ENCODE measurements at regions not wholly inside any gene's neighbourhood (a gene's known extent, or its start where the extent isn't known, plus 50 kb on each side); places are given as distances from the start of the nearest gene placed in this dataset.

DNA sequence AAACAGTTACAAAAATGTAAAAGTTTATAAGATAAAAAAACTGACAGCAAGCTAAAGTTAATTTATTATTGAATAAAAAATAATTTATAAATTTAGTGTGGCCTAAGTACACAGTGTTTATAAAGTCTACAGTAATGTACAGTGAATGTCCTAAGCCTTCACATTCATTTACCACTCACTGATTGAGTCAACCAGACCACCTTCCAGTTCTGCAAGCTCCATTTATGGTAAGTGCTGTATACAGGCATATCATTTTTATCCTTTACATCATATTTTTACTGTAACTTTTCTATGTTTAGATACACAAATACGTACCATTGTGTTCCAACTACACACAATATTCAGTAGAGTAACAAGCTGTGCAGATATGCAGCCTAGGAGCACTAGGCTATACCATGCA, 184.2 kb upstream of the LRATD1 start:
- TF ChIP-seq ZNF274 (IDR thresholded peaks at IDR 0.05; ENCODE audit: low read depth, low read length) (no peak), SUZ12 (IDR thresholded peaks at IDR 0.05; ENCODE audit: extremely low read depth, insufficient read depth, insufficient read length) (no peak), YY1 (IDR thresholded peaks at IDR 0.05; ENCODE audit: insufficient read depth, insufficient read length) (no peak)
- no peak overlapping the region for H3K4me3 ChIP-seq (ENCODE audit: insufficient read length, low read depth)
- H3K9ac ChIP-seq (ENCODE audit: insufficient read length, low read depth) = no peak overlapping the region
- no peaks in the 10 kb centered on the region for H3K4me1 ChIP-seq (ENCODE audit: insufficient read depth, insufficient read length)
- no peaks in the 10 kb centered on the region for H3K36me3 ChIP-seq (ENCODE audit: insufficient read depth, insufficient read length, low read length)
- no peak for DNase-seq (ENCODE audit: low read depth, low spot score)
- no peaks in the 10 kb centered on the region for H3K27me3 ChIP-seq (ENCODE audit: insufficient read depth, insufficient read length)
- peaks cover 16% of the 10 kb centered on the region for H3K9me3 ChIP-seq (ENCODE audit: insufficient read depth, low read length)

DNA sequence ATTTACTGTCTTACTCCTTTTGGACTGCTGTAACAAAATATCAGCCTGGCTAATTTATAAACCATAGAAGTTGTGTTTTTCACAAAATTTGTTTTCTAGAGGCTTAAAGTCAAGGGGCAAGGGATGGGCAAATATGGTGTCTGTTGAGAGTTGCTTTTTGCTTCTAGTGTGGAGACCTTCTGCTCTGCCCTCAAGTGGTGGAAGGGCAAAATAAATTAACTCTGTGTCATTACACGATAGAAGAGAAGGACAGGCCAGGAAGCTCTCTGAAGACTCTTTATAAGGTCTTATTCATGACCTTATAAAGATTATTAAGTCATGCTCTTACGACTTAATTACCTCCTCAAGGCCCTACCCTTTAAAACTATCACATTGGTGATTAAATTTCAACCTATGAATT, 181.2 kb upstream of the LRATD1 start:
- no peak for TF ChIP-seq YY1 (IDR thresholded peaks at IDR 0.05; ENCODE audit: insufficient read depth, insufficient read length)
- TF ChIP-seq SUZ12 (IDR thresholded peaks at IDR 0.05; ENCODE audit: extremely low read depth, insufficient read depth, insufficient read length) = no peak
- TF ChIP-seq ZNF274 (IDR thresholded peaks at IDR 0.05; ENCODE audit: low read depth, low read length) = no peak
- Histone ChIP-seq H3K27me3 (ENCODE audit: insufficient read depth, insufficient read length) (no peaks in the 10 kb centered on the region), H3K9me3 (ENCODE audit: insufficient read depth, low read length) (peaks cover 2% of the 10 kb centered on the region; the same call in 1 of the 2 replicates), H3K9ac (ENCODE audit: insufficient read length, low read depth) (no peak overlapping the region), H3K4me1 (ENCODE audit: insufficient read depth, insufficient read length) (no peaks in the 10 kb centered on the region), H3K36me3 (ENCODE audit: insufficient read depth, insufficient read length, low read length) (no peaks in the 10 kb centered on the region), H3K4me3 (ENCODE audit: insufficient read length, low read depth) (no peak overlapping the region)
- no peak for DNase-seq (ENCODE audit: low read depth, low spot score)

DNA sequence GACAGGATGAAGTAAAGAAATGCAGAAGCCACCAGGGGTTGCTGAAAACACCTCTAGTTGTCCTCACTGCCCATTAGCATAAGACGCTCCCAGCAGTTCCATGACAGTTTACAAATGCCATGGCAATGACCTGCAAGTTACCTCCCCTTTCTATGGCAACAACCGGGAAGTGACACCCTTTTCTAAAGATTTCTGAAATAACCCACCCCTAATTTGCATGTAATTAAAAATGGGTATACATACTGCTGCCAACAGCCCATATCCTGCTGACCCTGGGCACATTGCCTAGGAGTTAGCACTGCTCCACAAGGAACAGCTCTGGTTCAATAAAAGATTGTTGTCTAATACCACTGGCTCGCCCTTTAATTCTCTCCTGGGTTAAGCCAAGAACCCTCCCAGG, 178.3 kb upstream of the LRATD1 start:
- TF ChIP-seq SUZ12 (IDR thresholded peaks at IDR 0.05; ENCODE audit: extremely low read depth, insufficient read depth, insufficient read length) = no peak
- no peak for TF ChIP-seq YY1 (IDR thresholded peaks at IDR 0.05; ENCODE audit: insufficient read depth, insufficient read length)
- TF ChIP-seq ZNF274 (IDR thresholded peaks at IDR 0.05; ENCODE audit: low read depth, low read length) = no peak
- H3K4me1 ChIP-seq (ENCODE audit: insufficient read depth, insufficient read length) = no peaks in the 10 kb centered on the region
- peaks cover 23% of the 10 kb centered on the region for H3K9me3 ChIP-seq (ENCODE audit: insufficient read depth, low read length)
- no peak overlapping the region for H3K4me3 ChIP-seq (ENCODE audit: insufficient read length, low read depth)
- no peak overlapping the region for H3K9ac ChIP-seq (ENCODE audit: insufficient read length, low read depth)
- DNase-seq (ENCODE audit: low read depth, low spot score) = no peak
- no peaks in the 10 kb centered on the region for H3K27me3 ChIP-seq (ENCODE audit: insufficient read depth, insufficient read length)
- H3K36me3 ChIP-seq (ENCODE audit: insufficient read depth, insufficient read length, low read length) = no peaks in the 10 kb centered on the region

DNA sequence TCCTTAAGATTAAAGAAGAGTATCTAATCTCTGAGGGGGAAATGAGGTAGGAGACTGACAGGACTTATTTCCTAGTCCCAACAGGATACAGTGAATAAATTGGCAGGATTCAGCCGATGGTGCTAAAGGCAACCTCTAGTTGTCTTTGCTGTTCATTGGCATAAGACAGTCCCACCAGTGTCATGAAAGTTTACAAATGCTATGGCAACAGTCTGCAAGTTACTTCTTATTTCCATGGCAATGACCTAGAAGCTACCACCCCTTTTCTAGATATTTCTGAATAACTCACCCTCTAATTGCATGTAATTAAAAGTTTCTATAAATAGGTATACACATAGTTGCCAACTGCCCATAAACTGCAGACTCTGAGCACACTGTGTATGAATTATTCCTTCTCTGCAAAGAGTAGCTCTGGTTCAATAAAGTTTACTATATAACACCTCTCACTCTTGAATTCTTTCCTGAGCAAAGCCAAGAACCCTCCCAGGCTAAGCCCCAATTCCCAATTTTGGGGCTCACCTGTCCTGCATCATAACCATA, 172.7 kb upstream of the LRATD1 start:
- TF ChIP-seq SUZ12 (IDR thresholded peaks at IDR 0.05; ENCODE audit: extremely low read depth, insufficient read depth, insufficient read length) = no peak
- TF ChIP-seq ZNF274 (IDR thresholded peaks at IDR 0.05; ENCODE audit: low read depth, low read length) = no peak
- no peak for TF ChIP-seq YY1 (IDR thresholded peaks at IDR 0.05; ENCODE audit: insufficient read depth, insufficient read length)
- no peaks in the 10 kb centered on the region for H3K36me3 ChIP-seq (ENCODE audit: insufficient read depth, insufficient read length, low read length)
- peaks cover 29% of the 10 kb centered on the region for H3K9me3 ChIP-seq (ENCODE audit: insufficient read depth, low read length)
- no peaks in the 10 kb centered on the region for H3K27me3 ChIP-seq (ENCODE audit: insufficient read depth, insufficient read length)
- DNase-seq (ENCODE audit: low read depth, low spot score) = no peak
- no peak overlapping the region for H3K4me3 ChIP-seq (ENCODE audit: insufficient read length, low read depth)
- no peak overlapping the region for H3K9ac ChIP-seq (ENCODE audit: insufficient read length, low read depth)
- H3K4me1 ChIP-seq (ENCODE audit: insufficient read depth, insufficient read length) = no peaks in the 10 kb centered on the region

DNA sequence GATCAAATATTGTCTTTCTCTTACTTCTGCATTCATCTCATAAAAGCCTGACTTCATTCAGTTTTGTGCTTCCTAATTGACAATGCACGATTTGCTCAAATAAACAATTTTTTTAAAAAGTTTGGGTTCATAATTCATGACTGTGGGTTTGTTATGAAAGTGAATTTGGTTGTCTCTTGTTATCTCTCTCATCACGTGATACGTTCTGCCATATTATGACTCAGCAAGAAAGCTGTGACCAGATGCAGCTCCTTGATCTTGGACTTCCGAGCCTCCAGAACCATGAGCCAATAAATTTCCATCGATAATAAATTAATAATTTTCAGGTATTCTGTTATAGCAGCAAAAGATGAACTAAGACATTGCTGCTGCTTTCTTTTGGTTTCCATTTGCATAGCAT, 156.5 kb upstream of the LRATD1 start:
- Histone ChIP-seq H3K36me3 (ENCODE audit: insufficient read depth, insufficient read length, low read length) (no peaks in the 10 kb centered on the region), H3K27me3 (ENCODE audit: insufficient read depth, insufficient read length) (no peaks in the 10 kb centered on the region), H3K9me3 (ENCODE audit: insufficient read depth, low read length) (no peaks in the 10 kb centered on the region), H3K4me1 (ENCODE audit: insufficient read depth, insufficient read length) (no peaks in the 10 kb centered on the region), H3K9ac (ENCODE audit: insufficient read length, low read depth) (no peak overlapping the region), H3K4me3 (ENCODE audit: insufficient read length, low read depth) (no peak overlapping the region)
- TF ChIP-seq SUZ12 (IDR thresholded peaks at IDR 0.05; ENCODE audit: extremely low read depth, insufficient read depth, insufficient read length) = no peak
- no peak for TF ChIP-seq YY1 (IDR thresholded peaks at IDR 0.05; ENCODE audit: insufficient read depth, insufficient read length)
- no peak for TF ChIP-seq ZNF274 (IDR thresholded peaks at IDR 0.05; ENCODE audit: low read depth, low read length)
- no peak for DNase-seq (ENCODE audit: low read depth, low spot score)

DNA sequence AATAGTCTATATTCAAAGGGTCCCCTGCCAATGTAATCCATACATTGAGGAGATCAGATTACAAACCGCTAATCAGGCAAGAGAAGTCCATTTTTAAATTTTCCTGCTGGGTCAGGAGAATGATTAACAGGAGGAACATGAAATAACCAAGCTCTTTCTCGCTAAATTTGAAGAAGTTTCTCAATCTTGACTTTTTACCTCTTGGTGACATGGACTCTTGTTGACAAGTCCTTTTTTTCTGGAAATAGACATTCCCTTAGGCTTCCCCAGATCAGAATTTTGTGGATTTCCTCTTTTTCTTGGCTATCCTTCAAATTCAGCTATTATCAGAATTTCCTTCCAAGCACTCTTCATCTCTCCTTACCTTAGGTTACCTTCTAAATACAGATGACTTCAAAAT, 153.0 kb upstream of the LRATD1 start:
- no peak for DNase-seq (ENCODE audit: low read depth, low spot score)
- Histone ChIP-seq H3K4me3 (ENCODE audit: insufficient read length, low read depth) (no peak overlapping the region), H3K9ac (ENCODE audit: insufficient read length, low read depth) (no peak overlapping the region), H3K36me3 (ENCODE audit: insufficient read depth, insufficient read length, low read length) (no peaks in the 10 kb centered on the region), H3K4me1 (ENCODE audit: insufficient read depth, insufficient read length) (no peaks in the 10 kb centered on the region), H3K27me3 (ENCODE audit: insufficient read depth, insufficient read length) (no peaks in the 10 kb centered on the region), H3K9me3 (ENCODE audit: insufficient read depth, low read length) (no peaks in the 10 kb centered on the region)
- TF ChIP-seq ZNF274 (IDR thresholded peaks at IDR 0.05; ENCODE audit: low read depth, low read length) = no peak
- TF ChIP-seq YY1 (IDR thresholded peaks at IDR 0.05; ENCODE audit: insufficient read depth, insufficient read length) = no peak
- TF ChIP-seq SUZ12 (IDR thresholded peaks at IDR 0.05; ENCODE audit: extremely low read depth, insufficient read depth, insufficient read length) = no peak

DNA sequence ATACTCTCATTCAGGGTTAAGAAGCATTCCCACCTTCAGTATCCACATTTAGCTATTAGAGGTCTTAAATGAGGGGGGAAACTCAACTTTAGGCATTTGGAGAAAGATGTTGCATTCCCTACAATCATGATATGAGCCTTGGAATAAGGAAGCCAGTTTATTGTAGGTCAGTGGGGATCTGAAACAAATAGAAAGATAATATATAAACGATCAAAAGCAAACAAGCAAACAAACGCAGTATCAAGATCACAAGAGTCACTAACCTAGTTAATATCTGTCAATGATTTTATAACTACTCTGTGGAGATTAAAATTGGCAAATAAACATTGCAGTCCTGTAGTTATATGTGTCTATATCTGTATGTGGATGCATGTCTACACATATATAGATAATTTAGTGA, 152.4 kb upstream of the LRATD1 start:
- H3K9me3 ChIP-seq (ENCODE audit: insufficient read depth, low read length) = no peaks in the 10 kb centered on the region
- H3K27me3 ChIP-seq (ENCODE audit: insufficient read depth, insufficient read length) = no peaks in the 10 kb centered on the region
- DNase-seq (ENCODE audit: low read depth, low spot score) = no peak
- H3K9ac ChIP-seq (ENCODE audit: insufficient read length, low read depth) = no peak overlapping the region
- TF ChIP-seq YY1 (IDR thresholded peaks at IDR 0.05; ENCODE audit: insufficient read depth, insufficient read length) = no peak
- no peak for TF ChIP-seq ZNF274 (IDR thresholded peaks at IDR 0.05; ENCODE audit: low read depth, low read length)
- no peak for TF ChIP-seq SUZ12 (IDR thresholded peaks at IDR 0.05; ENCODE audit: extremely low read depth, insufficient read depth, insufficient read length)
- no peaks in the 10 kb centered on the region for H3K36me3 ChIP-seq (ENCODE audit: insufficient read depth, insufficient read length, low read length)
- no peaks in the 10 kb centered on the region for H3K4me1 ChIP-seq (ENCODE audit: insufficient read depth, insufficient read length)
- H3K4me3 ChIP-seq (ENCODE audit: insufficient read length, low read depth) = no peak overlapping the region

Data from NT2/D1 (cell line).